Fibroblast of lung (primary cell): ENCODE measurements at regions not wholly inside any gene's neighbourhood (a gene's known extent, or its start where the extent isn't known, plus 50 kb on each side); places are given as distances from the start of the nearest gene placed in this dataset.

Source experiments
- CTCF ChIP-seq, 2 donors: IDR thresholded peaks in 1 of 2; conservative IDR thresholded peaks in 1 of 2; 1 replicate in 1 of 2; 2 replicates in 1 of 2; pipeline ENCODE4 v1.5.1; 2011 to 2012; ENCODE audit warnings: low read length in 2 of 2, control low read depth in 1 of 2, inconsistent platforms in 1 of 2, low read depth in 1 of 2, mild to moderate bottlenecking in 1 of 2
- EZH2 ChIP-seq: IDR thresholded peaks from 2 replicates; pipeline ENCODE4 v1.5.1; 2012; ENCODE audit warnings: low read length, control low read depth, mild to moderate bottlenecking; ENCODE audit errors: missing control alignments

- TF ChIP-seq CTCF (conservative IDR thresholded peaks at IDR 0.05 in 1 of 2, IDR thresholded peaks at IDR 0.05 in 1 of 2; ENCODE audit: low read depth in 1 of 2, low read length in 2 of 2) (no peak), EZH2 (no peak)
These were observed 912.3 kb upstream of the WWC1 start for GRCh38 chr5:167378894-167379723.
